GM21825 (cell line): ENCODE measurements at regions not wholly inside any gene's neighbourhood (a gene's known extent, or its start where the extent isn't known, plus 50 kb on each side); places are given as distances from the start of the nearest gene placed in this dataset.

Source experiments
- ATAC-seq: cut with Tn5 transposase; IDR thresholded peaks from one replicate; pipeline ENCODE4 v1.9.1; 2021; ENCODE audit warnings: mild to moderate bottlenecking, moderate library complexity; ENCODE audit not compliant: unreplicated experiment

DNA sequence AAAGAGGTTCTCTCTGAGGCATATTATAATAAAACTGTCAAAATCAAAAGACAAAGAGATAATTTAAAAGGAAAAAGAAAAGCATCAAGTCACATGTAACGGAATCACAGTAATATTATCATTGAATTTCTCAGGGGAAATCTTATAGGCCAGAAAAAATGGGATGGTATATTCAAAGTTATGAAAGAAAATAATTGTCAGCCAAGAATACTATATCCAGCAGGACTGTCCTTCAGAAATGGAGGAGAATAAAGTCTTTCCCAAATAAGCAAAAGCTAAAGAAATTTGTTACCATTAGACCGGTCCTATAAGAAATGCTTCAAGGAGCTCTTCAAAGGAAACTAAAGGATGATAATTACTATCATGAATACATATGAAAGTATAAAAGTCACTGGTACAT, 342.0 kb upstream of the GRAMD2B start:
- ATAC-seq = no peak

DNA sequence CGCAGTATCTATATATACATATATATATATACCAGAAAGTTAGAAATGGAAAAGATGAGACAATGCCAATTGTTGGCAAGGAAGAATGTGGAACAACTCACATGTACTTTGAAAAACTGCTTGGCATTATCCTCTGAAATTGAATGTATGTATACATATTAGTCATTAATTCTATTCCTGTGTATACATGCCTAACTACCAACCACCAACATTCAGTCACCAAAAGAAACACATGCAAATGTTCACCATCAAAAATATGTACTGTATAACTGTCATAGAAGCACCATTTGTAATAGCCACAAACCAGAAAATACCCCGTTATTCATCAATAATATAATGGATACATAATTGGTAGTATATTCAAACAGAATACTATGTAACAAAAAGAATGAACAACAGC, 330.2 kb upstream of the GRAMD2B start:
- no peak for ATAC-seq

GRCh38 chr5:126093718-126094117, 329.5 kb upstream of the GRAMD2B start:
- no peak for ATAC-seq

- ATAC-seq = no peak
Measured at GRCh38 chr5:126094991-126095390, 328.2 kb upstream of the GRAMD2B start.

GRCh38 chr5:126096442-126097006, 326.7 kb upstream of the GRAMD2B start:
- ATAC-seq = no peak

- no peak for ATAC-seq
Measured at GRCh38 chr5:126097876-126098275, 325.3 kb upstream of the GRAMD2B start.

GRCh38 chr5:126098330-126099017, 324.7 kb upstream of the GRAMD2B start:
- no peak for ATAC-seq

GRCh38 chr5:126099077-126099476, 324.1 kb upstream of the GRAMD2B start:
- ATAC-seq = no peak

GRCh38 chr5:126100767-126101166, 322.4 kb upstream of the GRAMD2B start:
- no peak for ATAC-seq

GRCh38 chr5:126101901-126102300, 321.3 kb upstream of the GRAMD2B start:
- ATAC-seq = no peak

DNA sequence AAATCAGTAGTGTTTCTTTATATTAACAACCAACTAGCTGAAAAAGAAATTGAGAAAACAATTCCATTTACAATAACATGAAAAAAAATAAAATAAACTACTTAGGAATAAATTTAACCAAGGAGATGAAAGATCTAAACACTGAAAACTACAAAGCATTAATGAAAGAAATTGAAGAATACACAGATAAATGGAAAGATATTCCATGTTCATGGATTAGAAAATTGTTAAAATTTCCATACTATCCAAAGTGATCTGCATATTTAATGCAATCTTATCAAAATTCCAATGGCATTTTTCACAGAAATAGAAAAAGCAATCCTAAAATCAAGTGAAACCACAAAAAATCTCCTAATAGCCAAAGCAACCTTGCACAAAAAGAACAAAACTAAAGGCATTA, 320.2 kb upstream of the GRAMD2B start:
- ATAC-seq = no peak

- ATAC-seq = no peak
Measured at GRCh38 chr5:126103868-126104267, 319.3 kb upstream of the GRAMD2B start.

DNA sequence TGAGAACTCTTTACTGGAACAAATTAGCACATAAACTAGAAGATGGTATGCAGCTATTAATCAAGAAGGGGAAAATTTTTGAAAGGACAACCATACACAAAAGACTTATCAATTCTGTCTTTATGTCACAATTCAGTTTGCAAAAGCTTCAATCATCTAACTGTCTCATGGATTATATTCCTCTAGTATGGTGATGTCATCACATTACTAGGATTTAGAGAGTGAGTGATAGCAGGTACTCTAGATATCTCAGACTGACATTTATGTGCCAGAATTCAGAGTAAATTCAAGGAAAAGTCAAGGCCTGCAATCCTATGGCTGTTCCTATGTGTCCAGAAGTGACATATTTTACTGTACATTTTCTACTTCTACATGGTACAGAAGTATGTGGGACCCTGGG, 318.9 kb upstream of the GRAMD2B start:
- ATAC-seq = no peak

GRCh38 chr5:126104951-126105350, 318.3 kb upstream of the GRAMD2B start:
- ATAC-seq = no peak

- ATAC-seq = no peak
Measured at GRCh38 chr5:126106029-126106428, 317.2 kb upstream of the GRAMD2B start.

DNA sequence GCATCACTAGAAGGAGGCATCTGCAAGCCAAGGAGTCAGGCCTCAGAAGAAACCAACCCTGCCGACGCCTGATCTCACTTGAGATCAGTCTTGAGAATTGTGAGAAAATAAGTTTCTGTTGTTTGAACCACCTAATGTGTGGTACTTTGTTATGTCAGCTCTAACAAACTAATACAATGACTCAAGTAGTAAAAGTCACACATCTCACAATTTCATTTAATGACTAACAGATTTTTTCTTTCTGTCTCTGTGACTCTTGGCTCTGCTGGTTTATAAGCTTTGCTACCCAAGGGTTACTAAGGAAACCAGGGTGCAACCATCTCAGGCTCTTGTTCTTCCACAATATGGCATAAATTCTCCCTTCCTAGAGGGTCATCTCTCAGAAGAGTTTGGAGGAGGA, 315.8 kb upstream of the GRAMD2B start:
- no peak for ATAC-seq

DNA sequence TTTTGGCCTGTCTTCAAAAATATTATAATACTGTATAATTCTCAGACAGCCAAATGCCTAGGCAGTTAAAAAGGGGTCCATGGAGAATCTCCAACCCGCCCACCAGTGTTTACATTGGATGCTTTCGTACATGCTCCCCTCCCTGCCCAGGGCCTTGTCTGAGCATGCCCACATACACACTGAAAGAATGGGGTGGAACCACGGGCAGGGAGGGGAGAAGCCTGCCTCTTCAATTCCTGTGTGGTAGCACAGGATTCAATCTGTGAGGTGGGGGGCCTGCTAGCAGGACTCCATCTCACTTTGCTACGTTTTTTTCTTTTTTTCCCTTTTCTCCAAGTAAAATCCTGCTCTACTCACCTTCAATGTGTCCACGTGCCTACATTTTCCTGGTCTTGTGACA, 314.7 kb upstream of the GRAMD2B start:
- ATAC-seq = no peak

GRCh38 chr5:126115059-126115629, 308.1 kb upstream of the GRAMD2B start:
- ATAC-seq = no peak

DNA sequence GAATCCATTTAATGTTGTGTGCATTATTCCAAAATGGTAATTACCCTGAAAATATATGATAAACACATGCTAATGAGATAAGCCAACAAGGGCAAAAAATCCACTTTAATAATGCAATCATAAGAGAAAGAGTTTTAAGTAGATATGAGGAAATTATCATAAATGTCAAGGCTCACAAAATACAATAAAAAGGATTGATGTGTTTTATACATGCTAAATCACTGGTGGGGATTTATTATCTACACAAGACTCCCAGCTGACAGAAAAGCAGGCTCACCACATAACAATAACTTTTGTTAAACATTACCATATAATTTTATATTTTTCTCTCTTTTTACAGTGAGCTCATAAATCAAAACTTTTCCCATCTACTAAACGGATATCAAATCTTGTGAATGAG, 306.2 kb upstream of the GRAMD2B start:
- ATAC-seq = no peak

DNA sequence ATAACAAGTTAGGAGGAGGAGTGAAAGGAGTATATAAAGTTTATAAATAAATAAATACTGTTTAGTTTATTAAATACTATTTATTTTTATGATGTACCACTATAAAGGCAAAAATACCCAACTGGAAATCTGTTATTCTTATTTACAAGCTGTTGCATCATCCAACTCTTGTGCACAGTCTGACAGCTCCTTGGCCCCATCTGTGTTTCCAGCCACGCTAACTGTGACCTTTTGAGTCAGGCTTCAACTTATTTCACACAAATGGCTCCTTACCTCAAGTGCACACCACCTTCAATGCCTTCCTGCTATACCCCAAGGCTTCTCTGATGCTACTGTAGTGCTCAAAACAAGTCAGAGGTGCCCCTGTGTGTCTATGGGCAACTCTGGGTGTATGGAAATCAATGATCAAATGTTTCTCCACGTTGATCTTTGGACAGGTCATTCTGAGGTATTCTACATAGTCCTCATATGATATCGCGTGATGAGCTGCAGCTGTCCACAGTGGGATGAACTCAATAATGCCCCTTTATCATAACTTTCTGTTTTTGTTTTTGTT, 303.2 kb upstream of the GRAMD2B start:
- no peak for ATAC-seq

- ATAC-seq = no peak
Measured at GRCh38 chr5:126120939-126121338, 302.3 kb upstream of the GRAMD2B start.

GRCh38 chr5:126122942-126123341, 300.3 kb upstream of the GRAMD2B start:
- no peak for ATAC-seq
